ENCODE measurements at regions not wholly inside any gene's neighbourhood (a gene's known extent, or its start where the extent isn't known, plus 50 kb on each side); places are given as distances from the start of the nearest gene placed in this dataset.

GRCh38 chr13:111456452-111457230 is 136.2 kb downstream of the TEX29 start:
- Histone ChIP-seq H3K9me3 (no peaks in the 10 kb centered on the region), H3K27ac (no peak overlapping the region), H3K27me3 (no peaks in the 10 kb centered on the region), H3K36me3 (no peaks in the 10 kb centered on the region), H3K4me3 (no peak overlapping the region), H3K4me1 (no peaks in the 10 kb centered on the region)
- TF ChIP-seq POLR2A (IDR thresholded peaks at IDR 0.05): no peak
- no peak for TF ChIP-seq CTCF (IDR thresholded peaks at IDR 0.05 in 4 of 5, conservative IDR thresholded peaks at IDR 0.05 in 1 of 5)
- ATAC-seq: no peak
- in situ Hi-C loops (cut with MboI; ENCODE audit: low sequenced_read_pairs in 4 of 4): loop anchor here in 2 of 4 donors (25.0 kb wide), 2 partner anchors 981 to 1156 kb away; no protein-coding TSS in a partner anchor
- intact Hi-C loops (cut with DNase I; ENCODE audit: low total_unique reads): no loop called here
- DNase-seq: no peak

- in situ Hi-C loops (cut with MboI; ENCODE audit: low sequenced_read_pairs in 4 of 4): loop anchor here in 2 of 4 donors (25.0 kb wide), 2 partner anchors 979 to 1154 kb away; no protein-coding TSS in a partner anchor
- Histone ChIP-seq H3K4me1 (no peaks in the 10 kb centered on the region), H3K4me3 (no peak overlapping the region), H3K36me3 (no peaks in the 10 kb centered on the region), H3K9me3 (no peaks in the 10 kb centered on the region), H3K27ac (no peak overlapping the region), H3K27me3 (no peaks in the 10 kb centered on the region)
- ATAC-seq (no peak), DNase-seq (no peak)
- TF ChIP-seq POLR2A (IDR thresholded peaks at IDR 0.05) (no peak), CTCF (IDR thresholded peaks at IDR 0.05 in 4 of 5, conservative IDR thresholded peaks at IDR 0.05 in 1 of 5) (no peak)
- intact Hi-C loops (cut with DNase I; ENCODE audit: low total_unique reads): no loop called here
Measured at GRCh38 chr13:111458001-111458531, 137.6 kb downstream of the TEX29 start.

- no peak overlapping the region for H3K4me3 ChIP-seq
- intact Hi-C loops (cut with DNase I; ENCODE audit: low total_unique reads): no loop called here
- no peaks in the 10 kb centered on the region for H3K4me1 ChIP-seq
- no peak for ATAC-seq
- H3K36me3 ChIP-seq: no peaks in the 10 kb centered on the region
- TF ChIP-seq CTCF (IDR thresholded peaks at IDR 0.05 in 4 of 5, conservative IDR thresholded peaks at IDR 0.05 in 1 of 5) (no peak), POLR2A (IDR thresholded peaks at IDR 0.05) (no peak)
- H3K27me3 ChIP-seq: no peaks in the 10 kb centered on the region
- H3K27ac ChIP-seq: no peak overlapping the region
- no peak for DNase-seq
- H3K9me3 ChIP-seq: no peaks in the 10 kb centered on the region
- in situ Hi-C loops (cut with MboI; ENCODE audit: low sequenced_read_pairs in 4 of 4): loop anchor here in 2 of 4 donors (25.0 kb wide), 2 partner anchors 979 to 1154 kb away; no protein-coding TSS in a partner anchor
Measured at GRCh38 chr13:111458739-111459138, 138.3 kb downstream of the TEX29 start.

GRCh38 chr13:111459803-111460547 is 139.5 kb downstream of the TEX29 start:
- no peaks in the 10 kb centered on the region for H3K9me3 ChIP-seq
- H3K27me3 ChIP-seq: no peaks in the 10 kb centered on the region
- H3K4me3 ChIP-seq: no peak overlapping the region
- DNase-seq: no peak
- no peak overlapping the region for H3K27ac ChIP-seq
- in situ Hi-C loops (cut with MboI; ENCODE audit: low sequenced_read_pairs in 4 of 4): loop anchor here in 2 of 4 donors (25.0 kb wide), 2 partner anchors 977 to 1152 kb away; no protein-coding TSS in a partner anchor
- no peak for TF ChIP-seq CTCF (IDR thresholded peaks at IDR 0.05 in 4 of 5, conservative IDR thresholded peaks at IDR 0.05 in 1 of 5)
- no peak for ATAC-seq
- H3K36me3 ChIP-seq: no peaks in the 10 kb centered on the region
- intact Hi-C loops (cut with DNase I; ENCODE audit: low total_unique reads): no loop called here
- H3K4me1 ChIP-seq: no peaks in the 10 kb centered on the region
